ENCODE measurements at regions not wholly inside any gene's neighbourhood (a gene's known extent, or its start where the extent isn't known, plus 50 kb on each side); places are given as distances from the start of the nearest gene placed in this dataset.

DNA sequence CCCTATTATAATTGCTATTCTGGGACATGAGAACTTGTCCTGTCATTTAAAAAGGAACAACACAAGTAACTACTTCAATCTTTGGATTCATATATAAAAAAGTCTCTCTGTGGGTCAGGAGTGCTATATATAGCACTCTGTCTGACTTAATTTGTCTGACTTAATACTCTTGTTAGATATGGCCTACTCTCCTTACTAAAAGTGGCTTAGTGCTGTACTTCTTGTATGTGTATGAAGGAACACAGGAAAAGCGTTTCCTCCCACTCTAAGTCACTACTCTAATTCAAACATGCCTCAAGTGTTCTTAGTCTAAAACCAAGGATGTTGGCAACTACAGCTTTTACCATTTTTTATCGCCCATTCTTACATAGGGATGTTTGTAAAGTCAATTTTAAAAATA is 255.2 kb upstream of the ROBO1 start:
- TF ChIP-seq CTCF (conservative IDR thresholded peaks at IDR 0.05): no peak
- H3K27ac ChIP-seq: no peak overlapping the region

- TF ChIP-seq CTCF (conservative IDR thresholded peaks at IDR 0.05): no peak
- H3K27ac ChIP-seq: no peak overlapping the region
These were observed 250.6 kb upstream of the ROBO1 start for GRCh38 chr3:80018375-80018774.

- no peak for TF ChIP-seq CTCF (conservative IDR thresholded peaks at IDR 0.05)
- no peak overlapping the region for H3K27ac ChIP-seq
These were observed 249.6 kb upstream of the ROBO1 start for GRCh38 chr3:80017369-80017768.

GRCh38 chr3:80014576-80014975 is 246.8 kb upstream of the ROBO1 start:
- no peak for TF ChIP-seq CTCF (conservative IDR thresholded peaks at IDR 0.05)
- no peak overlapping the region for H3K27ac ChIP-seq

GRCh38 chr3:80010021-80010571 is 242.3 kb upstream of the ROBO1 start:
- TF ChIP-seq CTCF (conservative IDR thresholded peaks at IDR 0.05): no peak
- H3K27ac ChIP-seq: no peak overlapping the region

- no peak overlapping the region for H3K27ac ChIP-seq
- no peak for TF ChIP-seq CTCF (conservative IDR thresholded peaks at IDR 0.05)
These were observed 239.7 kb upstream of the ROBO1 start for GRCh38 chr3:80007522-80007921.

DNA sequence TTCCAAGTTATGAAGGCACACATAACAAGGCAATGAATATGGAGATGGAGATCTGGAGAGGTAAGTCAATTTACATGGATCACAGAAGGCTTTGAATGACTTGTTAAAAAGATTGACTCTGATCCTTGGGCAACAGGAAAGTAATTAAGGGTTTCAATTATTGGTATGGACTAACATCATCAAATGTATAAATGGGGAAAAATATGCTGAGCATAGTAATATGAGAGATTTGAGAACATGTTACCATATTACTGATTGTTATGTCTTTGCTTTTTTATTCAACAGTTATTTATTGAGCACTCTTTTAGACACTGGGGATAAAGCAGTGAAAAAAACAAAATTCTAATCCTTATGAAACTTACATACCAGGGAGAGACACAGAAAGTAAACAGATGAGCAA is 238.5 kb upstream of the ROBO1 start:
- no peak overlapping the region for H3K27ac ChIP-seq
- no peak for TF ChIP-seq CTCF (conservative IDR thresholded peaks at IDR 0.05)
